C4-2B (cell line): ENCODE measurements at regions not wholly inside any gene's neighbourhood (a gene's known extent, or its start where the extent isn't known, plus 50 kb on each side); places are given as distances from the start of the nearest gene placed in this dataset.
A peak's percentile ranks its signal among the peaks of the same experiment; 100 is the strongest.

ENCODE experiments used
- H3K27ac ChIP-seq: fragments of 450-650 bp; 2 replicates; pipeline ENCODE4 v1.5.1; 2017
- ZFX ChIP-seq: fragments of 450-650 bp; IDR thresholded peaks from 2 replicates; pipeline ENCODE4 v1.6.1; 2017
- TF ChIP-seq, protein P1 (sequence below): fragments of 450-650 bp; conservative IDR thresholded peaks from 2 replicates; pipeline ENCODE4 v1.5.1; 2017; ENCODE audit warnings: mild to moderate bottlenecking

DNA sequence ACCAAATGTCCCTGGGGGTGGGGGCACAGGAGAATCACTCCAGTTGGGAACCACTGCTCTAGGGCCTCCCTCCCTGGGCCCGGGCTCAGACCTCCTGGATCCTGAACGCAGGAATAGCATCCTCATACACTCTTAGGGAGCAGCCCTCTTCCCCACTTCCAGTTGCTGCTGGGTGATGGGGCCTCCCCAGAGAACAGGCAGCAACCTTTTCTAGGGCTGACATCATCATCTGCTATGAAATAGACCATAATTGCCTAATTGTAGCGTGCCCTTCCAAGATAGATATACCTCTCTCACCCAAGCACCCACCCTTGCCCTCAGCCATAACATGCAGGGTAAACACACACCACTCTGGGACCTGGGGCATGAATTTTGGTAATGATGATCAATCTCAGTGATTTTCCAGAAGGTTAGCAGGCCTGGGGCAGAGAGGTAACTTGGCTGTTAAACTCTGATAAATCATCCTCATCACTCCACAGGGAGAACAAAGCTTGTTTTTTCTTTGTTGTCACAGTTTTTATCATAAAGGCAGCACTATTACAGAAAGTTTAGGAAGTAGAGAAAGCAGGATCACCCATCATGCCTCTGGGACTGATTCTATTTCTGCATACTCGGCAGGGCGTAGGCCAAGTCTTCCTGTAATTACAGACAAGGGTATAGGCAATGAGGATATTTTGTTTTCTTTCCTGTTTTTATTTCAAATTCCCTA is 88.3 kb upstream of the PRDM11 start:
- no peak for TF ChIP-seq ZFX
- TF ChIP-seq, protein P1, sequence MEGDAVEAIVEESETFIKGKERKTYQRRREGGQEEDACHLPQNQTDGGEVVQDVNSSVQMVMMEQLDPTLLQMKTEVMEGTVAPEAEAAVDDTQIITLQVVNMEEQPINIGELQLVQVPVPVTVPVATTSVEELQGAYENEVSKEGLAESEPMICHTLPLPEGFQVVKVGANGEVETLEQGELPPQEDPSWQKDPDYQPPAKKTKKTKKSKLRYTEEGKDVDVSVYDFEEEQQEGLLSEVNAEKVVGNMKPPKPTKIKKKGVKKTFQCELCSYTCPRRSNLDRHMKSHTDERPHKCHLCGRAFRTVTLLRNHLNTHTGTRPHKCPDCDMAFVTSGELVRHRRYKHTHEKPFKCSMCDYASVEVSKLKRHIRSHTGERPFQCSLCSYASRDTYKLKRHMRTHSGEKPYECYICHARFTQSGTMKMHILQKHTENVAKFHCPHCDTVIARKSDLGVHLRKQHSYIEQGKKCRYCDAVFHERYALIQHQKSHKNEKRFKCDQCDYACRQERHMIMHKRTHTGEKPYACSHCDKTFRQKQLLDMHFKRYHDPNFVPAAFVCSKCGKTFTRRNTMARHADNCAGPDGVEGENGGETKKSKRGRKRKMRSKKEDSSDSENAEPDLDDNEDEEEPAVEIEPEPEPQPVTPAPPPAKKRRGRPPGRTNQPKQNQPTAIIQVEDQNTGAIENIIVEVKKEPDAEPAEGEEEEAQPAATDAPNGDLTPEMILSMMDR, result no peak
- H3K27ac ChIP-seq, result no peak overlapping the region

DNA sequence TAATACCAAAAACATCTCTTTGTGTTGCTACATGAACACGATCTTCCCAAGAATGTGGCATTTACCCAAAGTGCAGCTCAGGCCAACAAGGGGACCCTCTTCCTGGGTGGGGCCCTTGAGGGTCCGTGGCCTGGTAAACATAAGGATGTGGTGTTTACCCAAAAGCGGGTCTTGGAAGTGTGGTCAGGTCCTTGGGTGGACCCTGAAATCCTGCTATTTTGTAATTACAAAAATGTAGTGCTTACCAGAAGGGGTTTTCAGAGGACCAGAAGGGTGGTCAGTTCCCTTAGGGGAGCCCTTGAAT is 87.8 kb upstream of the PRDM11 start:
- TF ChIP-seq, protein P1, result no peak
- no peak for TF ChIP-seq ZFX

DNA sequence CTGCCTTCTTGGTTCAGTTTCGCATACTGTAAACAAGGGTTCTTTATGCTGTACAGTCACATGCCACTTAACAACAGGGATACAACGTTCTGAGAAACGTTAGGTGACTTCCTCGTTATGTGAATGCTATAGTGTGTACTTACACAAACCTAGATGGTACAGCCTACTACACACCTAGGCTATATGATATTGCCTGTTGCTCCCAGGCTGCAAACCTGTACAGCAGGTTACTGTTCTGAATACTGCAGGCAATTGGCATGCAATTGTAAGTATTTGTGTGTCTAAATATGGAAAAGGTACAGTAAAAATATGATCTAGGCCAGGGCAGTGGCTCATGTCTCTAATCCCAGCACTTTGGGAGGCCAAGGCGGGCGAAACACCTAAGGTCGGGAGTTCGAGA is 85.7 kb upstream of the PRDM11 start:
- H3K27ac ChIP-seq, result no peak overlapping the region
- TF ChIP-seq, protein P1, result no peak
- no peak for TF ChIP-seq ZFX

More for the DNA sequence above, 87.8 kb upstream of the PRDM11 start:
- H3K27ac ChIP-seq, result no peak overlapping the region

DNA sequence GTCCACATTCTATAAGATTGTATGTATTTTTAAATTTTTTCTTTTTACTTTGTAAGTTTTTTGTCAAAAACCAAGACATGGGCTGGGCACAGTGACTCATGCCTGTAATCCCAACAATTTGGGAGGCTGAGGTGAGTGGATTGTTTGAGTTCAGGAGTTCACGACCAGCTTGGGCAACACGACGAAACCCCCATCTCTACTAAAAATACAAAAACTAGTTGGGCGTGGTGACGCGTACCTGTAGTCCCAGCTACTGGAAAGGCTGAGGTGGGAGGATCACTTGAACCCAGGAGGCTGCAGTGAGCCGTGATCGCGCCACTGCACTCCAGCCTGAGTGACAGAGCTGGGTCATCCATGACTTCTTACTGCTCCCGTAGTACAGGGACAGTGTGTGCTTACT is 84.8 kb upstream of the PRDM11 start:
- H3K27ac ChIP-seq, result 0 out of 2 replicates have a peak overlapping the region, but pooled peaks have one; percentile 10
- TF ChIP-seq ZFX, result no peak
- TF ChIP-seq, protein P1, result no peak

DNA sequence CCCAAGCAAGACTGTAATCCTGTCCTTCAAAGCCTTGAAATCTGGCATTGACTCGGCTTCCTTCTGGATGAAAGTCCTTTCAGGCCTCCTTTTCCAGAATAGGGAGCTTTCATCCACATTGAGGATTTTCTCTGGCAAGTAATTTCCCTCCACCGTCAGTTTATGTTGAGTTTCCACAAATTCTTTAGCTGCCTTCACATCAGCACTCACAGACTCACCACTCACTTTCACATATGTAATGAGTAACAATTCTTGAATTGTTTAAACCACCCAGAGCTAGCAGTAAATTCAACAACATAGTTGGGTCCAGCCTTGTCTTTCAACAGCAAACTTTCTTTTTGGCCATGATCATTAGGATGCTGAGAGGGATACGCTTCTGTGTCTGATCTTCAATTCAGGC is 84.3 kb upstream of the PRDM11 start:
- H3K27ac ChIP-seq, result peak overlapping the region; percentile 62
- TF ChIP-seq, protein P1, result no peak
- no peak for TF ChIP-seq ZFX

DNA sequence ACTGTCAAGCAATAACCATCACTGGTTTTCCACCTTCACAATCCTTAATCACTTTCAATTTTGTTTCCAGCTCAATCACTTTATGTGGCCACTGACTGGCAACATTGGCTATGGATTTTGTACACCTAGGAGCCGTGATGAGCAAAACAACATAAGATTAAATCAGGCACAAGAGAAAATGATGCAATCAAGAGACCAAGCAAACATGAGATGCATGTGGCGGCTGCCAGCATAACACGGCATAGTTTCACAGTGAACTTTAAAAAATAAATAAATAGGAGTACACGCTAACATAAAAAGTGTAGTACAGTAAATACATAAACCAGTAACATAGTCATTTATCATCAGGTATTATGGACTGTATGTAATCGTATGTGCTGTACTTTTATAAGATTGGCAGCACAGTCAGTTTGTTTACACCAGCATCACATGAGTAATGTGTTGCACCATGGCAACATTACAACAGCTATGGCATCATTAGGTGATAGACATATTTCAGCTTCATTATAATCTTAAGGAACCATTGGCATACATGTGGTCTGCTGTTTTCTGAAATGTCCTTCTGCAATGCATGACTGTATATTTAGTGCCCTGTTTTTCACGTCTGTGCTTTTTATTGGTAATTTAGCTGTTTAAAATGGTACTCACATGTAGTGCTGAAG is 83.3 kb upstream of the PRDM11 start:
- TF ChIP-seq, protein P1, result no peak
- TF ChIP-seq ZFX, result no peak
- peak overlapping the region; percentile 62 for H3K27ac ChIP-seq

DNA sequence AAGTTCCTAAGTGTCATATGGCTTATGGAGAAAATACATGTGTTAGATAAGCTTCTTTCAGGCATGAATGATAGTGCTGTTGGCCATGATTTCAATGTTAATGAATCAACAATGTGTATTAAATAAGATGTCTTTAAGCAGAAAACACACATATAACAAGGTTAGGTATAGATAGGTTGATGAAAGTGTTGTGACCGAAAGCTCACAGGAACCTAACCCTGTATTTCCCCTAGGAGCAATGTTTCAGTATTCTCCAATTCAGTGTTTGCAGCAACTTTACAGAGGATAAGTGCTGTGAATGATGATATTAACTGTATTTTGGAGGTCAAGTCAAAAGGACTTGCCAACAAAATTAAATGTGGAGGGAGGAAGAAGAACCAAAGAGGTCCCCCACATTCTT is 82.8 kb upstream of the PRDM11 start:
- TF ChIP-seq, protein P1, result no peak
- no peak for TF ChIP-seq ZFX
- H3K27ac ChIP-seq, result 0 out of 2 replicates have a peak overlapping the region, but pooled peaks have one; percentile 11
